Natural killer cell (primary cell): ENCODE measurements at regions not wholly inside any gene's neighbourhood (a gene's known extent, or its start where the extent isn't known, plus 50 kb on each side); places are given as distances from the start of the nearest gene placed in this dataset.

Experiments used
- ATAC-seq, 3 donors: fragments of 150-1000 bp in 2 of 3; fragments of 200-7000 bp in 1 of 3; cut with Tn5 transposase; 1 replicate in 1 of 3; 2 replicates in 2 of 3; pipeline ENCODE4 v1.10.0; 2021; ENCODE audit warnings: mild to moderate bottlenecking in 2 of 3, moderate library complexity in 2 of 3
- DNase-seq, 2 donors: peaks; one replicate each; pipeline versions ENCODE4 v3.0.0 to v3.0.0-alpha.2; 2013 to 2021; ENCODE audit warnings: mixed read lengths in 1 of 2
- H3K27ac ChIP-seq: one replicate; pipeline ENCODE4 v1.5.1; 2013; ENCODE audit warnings: mild to moderate bottlenecking, low read length
- H3K27me3 ChIP-seq: one replicate; pipeline ENCODE4 v1.6.1; 2013; ENCODE audit warnings: low read length; ENCODE audit not compliant: control insufficient read depth, insufficient read depth
- H3K36me3 ChIP-seq: one replicate; pipeline ENCODE4 v1.6.1; 2013; ENCODE audit warnings: low read length; ENCODE audit not compliant: control insufficient read depth, insufficient read depth
- H3K4me1 ChIP-seq: one replicate; pipeline ENCODE4 v1.6.1; 2013; ENCODE audit warnings: low read length; ENCODE audit not compliant: control insufficient read depth, insufficient read depth
- H3K4me3 ChIP-seq: one replicate; pipeline ENCODE4 v1.5.1; 2013; ENCODE audit warnings: low read length
- H3K9me3 ChIP-seq: one replicate; pipeline ENCODE4 v1.6.1; 2013; ENCODE audit warnings: low read length; ENCODE audit not compliant: control insufficient read depth, insufficient read depth
- H3K27ac Mint-ChIP-seq, 2 donors: one replicate each; pipeline ENCODE4 v1.8.0; 2022; ENCODE audit warnings: mild to moderate bottlenecking in 2 of 2, mixed read lengths in 2 of 2, moderate library complexity in 1 of 2
- H3K27me3 Mint-ChIP-seq, 2 donors: one replicate each; pipeline ENCODE4 v1.8.0; 2022; ENCODE audit warnings: low read depth in 2 of 2, mixed read lengths in 2 of 2
- H3K36me3 Mint-ChIP-seq: one replicate; pipeline ENCODE4 v1.8.0; 2022; ENCODE audit warnings: mixed read lengths
- H3K4me1 Mint-ChIP-seq, 2 donors: one replicate each; pipeline ENCODE4 v1.8.0; 2022; ENCODE audit warnings: mixed read lengths in 2 of 2
- H3K4me3 Mint-ChIP-seq: one replicate; pipeline ENCODE4 v1.8.0; 2022; ENCODE audit warnings: mild to moderate bottlenecking, moderate library complexity, mixed read lengths
- H3K9me3 Mint-ChIP-seq, 2 donors: one replicate each; pipeline ENCODE4 v1.8.0; 2022; ENCODE audit warnings: mixed read lengths in 2 of 2
- WGBS: methylation state at CpG from one replicate; pipeline ENCODE4 v1.1.7; 2013; ENCODE audit warnings: missing lambda C conversion rate; ENCODE audit not compliant: insufficient coverage; 5-methylcytosine and 5-hydroxymethylcytosine counted together
- intact Hi-C: fragments of 100-400 bp; cut with micrococcal nuclease; formaldehyde crosslinking; loops from one replicate; pipeline ENCODE4 v1.14.2; 2022
- TF ChIP-seq, protein P1 (sequence below): fragments of 200-600 bp; IDR thresholded peaks from one replicate; pipeline ENCODE4 v1.8.0; 2022; ENCODE audit warnings: antibody characterized with exemption

DNA sequence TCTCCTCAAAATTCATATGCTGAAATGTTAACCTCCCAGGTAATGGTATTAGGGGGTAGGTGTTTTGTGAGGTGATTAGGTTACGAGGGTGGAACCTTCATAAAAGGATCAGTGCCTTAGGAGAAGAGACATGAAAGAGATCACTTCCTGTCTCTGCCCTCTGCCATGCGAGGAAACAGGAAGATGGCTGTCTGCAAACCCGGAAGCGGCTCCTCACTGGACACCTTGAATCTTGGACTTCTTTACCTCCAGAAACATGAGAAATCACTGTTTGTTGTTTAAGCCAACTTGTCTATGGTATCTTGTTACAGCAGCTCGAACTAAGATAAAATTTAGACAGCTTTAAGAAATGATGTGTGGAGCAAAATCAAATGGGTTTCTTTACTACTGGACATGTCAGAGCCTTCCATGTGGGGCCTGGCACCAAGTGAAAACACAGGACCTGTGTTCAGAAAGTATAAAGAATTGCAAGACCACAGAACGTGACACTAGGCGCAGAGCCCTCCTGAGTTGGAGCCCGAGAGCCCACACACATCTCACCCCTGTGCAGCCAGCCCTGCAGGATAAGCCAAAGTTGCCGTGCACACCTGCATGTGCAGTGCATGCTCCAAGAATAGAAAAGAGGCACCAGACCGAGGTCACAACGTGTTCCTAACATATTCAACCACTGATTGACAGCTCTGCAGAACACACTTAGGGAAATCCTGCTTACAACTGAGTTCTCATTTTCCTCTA lies 112.5 kb upstream of the UQCRFS1 start:
- H3K27me3 Mint-ChIP-seq, result peaks cover 15 to 33% of the 10 kb centered on the region in 2 donors
- H3K4me3 ChIP-seq, result no peak overlapping the region
- no peak overlapping the region for H3K27ac ChIP-seq
- no peaks in the 10 kb centered on the region for H3K36me3 ChIP-seq
- no peaks in the 10 kb centered on the region for H3K4me1 Mint-ChIP-seq
- no peak for DNase-seq
- H3K27ac Mint-ChIP-seq, result no peak overlapping the region
- TF ChIP-seq, protein P1, sequence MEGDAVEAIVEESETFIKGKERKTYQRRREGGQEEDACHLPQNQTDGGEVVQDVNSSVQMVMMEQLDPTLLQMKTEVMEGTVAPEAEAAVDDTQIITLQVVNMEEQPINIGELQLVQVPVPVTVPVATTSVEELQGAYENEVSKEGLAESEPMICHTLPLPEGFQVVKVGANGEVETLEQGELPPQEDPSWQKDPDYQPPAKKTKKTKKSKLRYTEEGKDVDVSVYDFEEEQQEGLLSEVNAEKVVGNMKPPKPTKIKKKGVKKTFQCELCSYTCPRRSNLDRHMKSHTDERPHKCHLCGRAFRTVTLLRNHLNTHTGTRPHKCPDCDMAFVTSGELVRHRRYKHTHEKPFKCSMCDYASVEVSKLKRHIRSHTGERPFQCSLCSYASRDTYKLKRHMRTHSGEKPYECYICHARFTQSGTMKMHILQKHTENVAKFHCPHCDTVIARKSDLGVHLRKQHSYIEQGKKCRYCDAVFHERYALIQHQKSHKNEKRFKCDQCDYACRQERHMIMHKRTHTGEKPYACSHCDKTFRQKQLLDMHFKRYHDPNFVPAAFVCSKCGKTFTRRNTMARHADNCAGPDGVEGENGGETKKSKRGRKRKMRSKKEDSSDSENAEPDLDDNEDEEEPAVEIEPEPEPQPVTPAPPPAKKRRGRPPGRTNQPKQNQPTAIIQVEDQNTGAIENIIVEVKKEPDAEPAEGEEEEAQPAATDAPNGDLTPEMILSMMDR, result no peak
- no peaks in the 10 kb centered on the region for H3K9me3 ChIP-seq
- WGBS, result 63% methylated on average over 11 of the region's 11 CpGs
- no peaks in the 10 kb centered on the region for H3K4me1 ChIP-seq
- H3K27me3 ChIP-seq, result no peaks in the 10 kb centered on the region
- no peaks in the 10 kb centered on the region for H3K36me3 Mint-ChIP-seq
- H3K9me3 Mint-ChIP-seq, result no peaks in the 10 kb centered on the region
- H3K4me3 Mint-ChIP-seq, result no peak overlapping the region
- intact Hi-C loops, result no loop called here
- no peak for ATAC-seq

DNA sequence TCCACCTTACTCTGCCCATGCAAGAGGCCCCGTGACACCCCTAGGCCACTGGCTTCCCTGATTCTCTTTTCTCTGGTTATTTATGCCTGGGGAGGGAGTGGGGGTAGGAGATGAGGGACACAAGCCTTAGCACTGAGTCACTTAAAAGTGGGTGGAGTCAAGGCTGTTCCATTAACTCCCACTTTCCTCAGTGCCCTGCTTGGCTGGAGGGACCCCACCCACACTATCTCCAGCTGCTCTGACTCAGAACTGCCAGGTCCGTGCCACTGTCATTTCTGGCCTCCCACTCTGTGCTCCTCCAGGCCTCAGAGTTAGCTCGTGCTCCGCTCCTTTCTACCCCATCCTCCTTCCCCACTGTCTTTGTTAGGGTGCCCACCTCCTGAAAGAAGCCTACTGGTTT lies 113.4 kb upstream of the UQCRFS1 start:
- peaks cover 15 to 35% of the 10 kb centered on the region in 2 donors for H3K27me3 Mint-ChIP-seq
- 72% methylated on average over 4 of the region's 4 CpGs for whole genome bisulfite sequencing
- ATAC-seq, result no peak

DNA sequence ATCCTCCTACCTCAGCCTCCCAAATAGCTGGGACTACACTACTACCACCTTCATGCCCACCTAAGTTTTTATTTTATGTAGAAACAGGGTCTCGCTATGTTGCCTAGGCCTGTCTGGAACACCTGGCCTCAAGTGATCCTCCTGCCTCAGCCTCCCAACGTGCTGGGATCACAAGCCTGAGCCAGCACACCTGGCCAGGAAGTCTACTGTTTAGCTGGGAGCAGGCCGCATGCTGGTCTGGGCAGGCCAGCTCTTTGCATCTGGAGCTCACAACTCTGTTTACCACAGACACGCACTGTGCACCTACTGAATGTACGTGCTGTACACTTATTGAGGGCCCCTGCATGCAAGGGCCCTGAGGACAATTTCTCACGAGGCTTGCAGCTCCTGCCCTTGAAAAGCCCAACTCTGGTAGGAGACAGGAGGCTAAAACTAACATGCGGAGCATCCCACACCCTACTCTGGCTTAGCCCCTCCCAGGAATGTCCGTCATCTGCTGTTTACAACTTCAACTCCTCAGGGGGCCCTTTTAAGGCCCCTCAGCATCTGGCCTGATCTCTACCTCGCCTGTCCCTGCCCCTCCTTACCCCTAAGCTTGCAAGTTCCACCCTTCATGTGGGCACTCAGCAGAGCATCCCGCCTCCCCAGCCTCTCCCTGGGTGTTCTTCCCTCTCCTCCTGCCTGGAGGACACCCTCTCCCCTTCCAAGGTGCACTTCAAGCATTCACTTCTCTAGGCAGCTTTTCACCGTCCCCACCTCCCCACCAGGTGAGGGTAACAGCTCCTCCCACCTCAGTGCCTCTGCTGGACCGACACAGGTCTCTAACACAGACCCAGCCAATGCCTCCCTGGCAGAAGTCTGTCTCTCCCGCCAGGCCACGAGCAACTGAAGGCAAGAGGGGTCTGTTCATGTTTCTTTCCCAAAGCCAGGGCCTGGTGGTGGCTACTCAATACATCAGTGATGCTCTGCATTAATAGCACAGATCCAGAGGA lies 114.2 kb upstream of the UQCRFS1 start:
- Histone ChIP-seq H3K4me3 (no peak overlapping the region), H3K4me1 (no peaks in the 10 kb centered on the region), H3K27ac (no peak overlapping the region), H3K9me3 (no peaks in the 10 kb centered on the region), H3K27me3 (no peaks in the 10 kb centered on the region), H3K36me3 (no peaks in the 10 kb centered on the region)
- 45% methylated on average over 14 of the region's 14 CpGs for WGBS
- Mint-ChIP-seq H3K9me3 (no peaks in the 10 kb centered on the region), H3K27ac (no peak overlapping the region), H3K4me3 (no peak overlapping the region), H3K4me1 (no peaks in the 10 kb centered on the region), H3K27me3 (peaks cover 15 to 35% of the 10 kb centered on the region in 2 donors), H3K36me3 (no peaks in the 10 kb centered on the region)
- ATAC-seq (no peak), DNase-seq (no peak)
- intact Hi-C loops, result no loop called here
- TF ChIP-seq, protein P1, result no peak

More for the DNA sequence above, 113.4 kb upstream of the UQCRFS1 start:
- Mint-ChIP-seq H3K27ac (no peak overlapping the region), H3K36me3 (no peaks in the 10 kb centered on the region), H3K4me3 (no peak overlapping the region), H3K4me1 (no peaks in the 10 kb centered on the region), H3K9me3 (no peaks in the 10 kb centered on the region)
- intact Hi-C loops, result no loop called here
- Histone ChIP-seq H3K27me3 (no peaks in the 10 kb centered on the region), H3K36me3 (no peaks in the 10 kb centered on the region), H3K27ac (no peak overlapping the region), H3K4me3 (no peak overlapping the region), H3K9me3 (no peaks in the 10 kb centered on the region), H3K4me1 (no peaks in the 10 kb centered on the region)
- DNase-seq, result no peak
- TF ChIP-seq, protein P1, result no peak
